ENCODE measurements at regions not wholly inside any gene's neighbourhood (a gene's known extent, or its start where the extent isn't known, plus 50 kb on each side); places are given as distances from the start of the nearest gene placed in this dataset.

- H3K27ac ChIP-seq (ENCODE audit: insufficient read depth, low read length): no peak overlapping the region
- H3K4me2 ChIP-seq (ENCODE audit: extremely low read depth, insufficient read depth, low read length): no peak overlapping the region
- no peaks in the 10 kb centered on the region for H3K36me3 ChIP-seq (ENCODE audit: control insufficient read depth, insufficient read depth, low read length)
- no peak overlapping the region for H3K4me3 ChIP-seq (replicated peaks in 1 of 4; ENCODE audit: control extremely low read depth in 1 of 4, insufficient read depth in 1 of 4, low read depth in 3 of 4, low read length in 4 of 4)
- DNase-seq (ENCODE audit: low read depth in 2 of 2): no peak
- TF ChIP-seq CTCF (conservative IDR thresholded peaks at IDR 0.05 in 1 of 2, IDR thresholded peaks at IDR 0.05 in 1 of 2; ENCODE audit: low read depth in 1 of 2, low read length in 2 of 2) (no peak), EZH2 (IDR thresholded peaks at IDR 0.05; ENCODE audit: low read length, missing control alignments) (no peak)
- H3K4me1 ChIP-seq (ENCODE audit: control insufficient read depth, extremely low read depth, insufficient read depth, low read length): no peaks in the 10 kb centered on the region
- no peaks in the 10 kb centered on the region for H3K27me3 ChIP-seq (ENCODE audit: control insufficient read depth, insufficient read depth, low read length)
- H3K9me3 ChIP-seq (ENCODE audit: control insufficient read depth, insufficient read depth, low read depth, low read length): no peaks in the 10 kb centered on the region
- H3K79me2 ChIP-seq (ENCODE audit: control insufficient read depth, insufficient read depth, low read length): no peaks in the 10 kb centered on the region
- H4K20me1 ChIP-seq (ENCODE audit: control insufficient read depth, extremely low read depth, insufficient read depth, low read length): no peaks in the 10 kb centered on the region
- H3K9ac ChIP-seq (ENCODE audit: insufficient read depth, low read length): no peak overlapping the region
- no peak overlapping the region for H2AFZ ChIP-seq (ENCODE audit: low read length)
Measured at GRCh38 chr3:162774613-162775100, 1278.0 kb downstream of the OTOL1 start.

- H3K4me2 ChIP-seq (ENCODE audit: extremely low read depth, insufficient read depth, low read length): no peak overlapping the region
- no peak overlapping the region for H3K4me3 ChIP-seq (replicated peaks in 1 of 4; ENCODE audit: control extremely low read depth in 1 of 4, insufficient read depth in 1 of 4, low read depth in 3 of 4, low read length in 4 of 4)
- H3K9ac ChIP-seq (ENCODE audit: insufficient read depth, low read length): no peak overlapping the region
- H3K79me2 ChIP-seq (ENCODE audit: control insufficient read depth, insufficient read depth, low read length): no peaks in the 10 kb centered on the region
- H2AFZ ChIP-seq (ENCODE audit: low read length): no peak overlapping the region
- H3K9me3 ChIP-seq (ENCODE audit: control insufficient read depth, insufficient read depth, low read depth, low read length): no peaks in the 10 kb centered on the region
- no peaks in the 10 kb centered on the region for H3K36me3 ChIP-seq (ENCODE audit: control insufficient read depth, insufficient read depth, low read length)
- no peak overlapping the region for H3K27ac ChIP-seq (ENCODE audit: insufficient read depth, low read length)
- H4K20me1 ChIP-seq (ENCODE audit: control insufficient read depth, extremely low read depth, insufficient read depth, low read length): no peaks in the 10 kb centered on the region
- no peaks in the 10 kb centered on the region for H3K27me3 ChIP-seq (ENCODE audit: control insufficient read depth, insufficient read depth, low read length)
- no peaks in the 10 kb centered on the region for H3K4me1 ChIP-seq (ENCODE audit: control insufficient read depth, extremely low read depth, insufficient read depth, low read length)
- no peak for TF ChIP-seq EZH2 (IDR thresholded peaks at IDR 0.05; ENCODE audit: low read length, missing control alignments)
- TF ChIP-seq CTCF (conservative IDR thresholded peaks at IDR 0.05 in 1 of 2, IDR thresholded peaks at IDR 0.05 in 1 of 2; ENCODE audit: low read depth in 1 of 2, low read length in 2 of 2): no peak
- no peak for DNase-seq (ENCODE audit: low read depth in 2 of 2)
Measured at GRCh38 chr3:162776148-162776547, 1279.5 kb downstream of the OTOL1 start.

- DNase-seq (ENCODE audit: low read depth in 2 of 2): no peak
- Histone ChIP-seq H4K20me1 (ENCODE audit: control insufficient read depth, extremely low read depth, insufficient read depth, low read length) (no peaks in the 10 kb centered on the region), H3K4me3 (replicated peaks in 1 of 4; ENCODE audit: control extremely low read depth in 1 of 4, insufficient read depth in 1 of 4, low read depth in 3 of 4, low read length in 4 of 4) (no peak overlapping the region), H3K79me2 (ENCODE audit: control insufficient read depth, insufficient read depth, low read length) (no peaks in the 10 kb centered on the region), H3K9ac (ENCODE audit: insufficient read depth, low read length) (no peak overlapping the region), H3K9me3 (ENCODE audit: control insufficient read depth, insufficient read depth, low read depth, low read length) (no peaks in the 10 kb centered on the region), H3K27ac (ENCODE audit: insufficient read depth, low read length) (no peak overlapping the region), H2AFZ (ENCODE audit: low read length) (no peak overlapping the region), H3K27me3 (ENCODE audit: control insufficient read depth, insufficient read depth, low read length) (no peaks in the 10 kb centered on the region), H3K4me1 (ENCODE audit: control insufficient read depth, extremely low read depth, insufficient read depth, low read length) (no peaks in the 10 kb centered on the region), H3K4me2 (ENCODE audit: extremely low read depth, insufficient read depth, low read length) (no peak overlapping the region), H3K36me3 (ENCODE audit: control insufficient read depth, insufficient read depth, low read length) (no peaks in the 10 kb centered on the region)
- no peak for TF ChIP-seq EZH2 (IDR thresholded peaks at IDR 0.05; ENCODE audit: low read length, missing control alignments)
- TF ChIP-seq CTCF (conservative IDR thresholded peaks at IDR 0.05 in 1 of 2, IDR thresholded peaks at IDR 0.05 in 1 of 2; ENCODE audit: low read depth in 1 of 2, low read length in 2 of 2): peak in 1 of 2 donors; percentile 24
Measured at GRCh38 chr3:162777118-162777517, 1280.5 kb downstream of the OTOL1 start.
